GM18951 (cell line): ENCODE measurements at regions not wholly inside any gene's neighbourhood (a gene's known extent, or its start where the extent isn't known, plus 50 kb on each side); places are given as distances from the start of the nearest gene placed in this dataset.

Experiments
- POLR2A ChIP-seq: IDR thresholded peaks from 4 replicates; pipeline ENCODE4 v1.6.1; 2011; ENCODE audit warnings: mild to moderate bottlenecking; ENCODE audit not compliant: insufficient read length, insufficient read depth; ENCODE audit errors: extremely low read depth
- in situ Hi-C: fragments of 300-500 bp; cut with MboI; formaldehyde crosslinking; loops from one replicate; pipeline ENCODE4 v1.12.0; 2022; ENCODE audit warnings: low sequenced_read_pairs, mixed read lengths, inconsistent platforms; ENCODE audit not compliant: unreplicated experiment

DNA sequence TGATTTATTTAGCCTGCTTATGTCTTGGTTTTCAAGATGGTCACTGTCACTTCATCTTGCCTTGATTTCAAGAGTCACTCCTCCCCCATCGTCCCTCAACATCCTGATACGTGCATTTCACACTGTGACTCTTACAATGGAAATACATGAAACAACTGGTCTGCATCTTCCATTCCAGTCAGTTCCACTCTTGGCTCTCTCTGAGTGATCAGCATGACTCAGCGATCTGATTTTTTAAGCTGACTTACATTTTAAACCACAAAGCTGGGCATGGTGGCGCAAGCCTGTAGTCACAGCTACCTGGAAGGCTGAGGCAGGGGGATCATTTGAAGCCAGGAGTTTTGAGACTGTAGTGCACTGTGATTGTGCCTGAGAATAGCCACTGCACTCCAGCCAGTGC lies 271.2 kb upstream of the ROPN1 start:
- no peak for TF ChIP-seq POLR2A
- in situ Hi-C loops = no loop called here

- no peak for TF ChIP-seq POLR2A
- in situ Hi-C loops = no loop called here
Observed at GRCh38 chr3:124264346-124264745, 272.4 kb upstream of the ROPN1 start.

DNA sequence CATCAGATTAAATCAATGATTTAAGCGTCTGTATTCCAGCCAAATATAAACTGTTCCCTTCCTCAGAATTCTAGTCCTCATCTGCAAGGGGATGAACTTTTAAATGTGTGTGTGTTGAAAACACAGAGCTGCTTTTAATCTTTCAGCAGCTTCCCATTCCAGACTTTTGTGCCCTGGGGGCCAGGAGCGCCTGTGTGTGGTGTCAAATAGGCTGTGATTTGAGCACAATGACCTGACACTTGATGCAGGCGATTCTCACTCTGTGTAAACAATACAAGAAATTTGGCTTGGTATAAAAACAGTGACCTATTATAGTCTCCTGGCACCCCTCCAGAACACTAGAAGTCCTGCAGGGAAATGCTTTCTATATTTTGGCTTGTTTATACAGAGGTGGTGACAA lies 274.6 kb upstream of the ROPN1 start:
- in situ Hi-C loops = no loop called here
- TF ChIP-seq POLR2A = no peak

GRCh38 chr3:124267406-124267805 lies 275.5 kb upstream of the ROPN1 start:
- no peak for TF ChIP-seq POLR2A

GRCh38 chr3:124268355-124268754 lies 276.4 kb upstream of the ROPN1 start:
- TF ChIP-seq POLR2A = no peak
- in situ Hi-C loops = no loop called here

More at GRCh38 chr3:124267406-124267805, 275.5 kb upstream of the ROPN1 start:
- in situ Hi-C loops = no loop called here

GRCh38 chr3:124269619-124270018 lies 277.7 kb upstream of the ROPN1 start:
- in situ Hi-C loops = no loop called here

DNA sequence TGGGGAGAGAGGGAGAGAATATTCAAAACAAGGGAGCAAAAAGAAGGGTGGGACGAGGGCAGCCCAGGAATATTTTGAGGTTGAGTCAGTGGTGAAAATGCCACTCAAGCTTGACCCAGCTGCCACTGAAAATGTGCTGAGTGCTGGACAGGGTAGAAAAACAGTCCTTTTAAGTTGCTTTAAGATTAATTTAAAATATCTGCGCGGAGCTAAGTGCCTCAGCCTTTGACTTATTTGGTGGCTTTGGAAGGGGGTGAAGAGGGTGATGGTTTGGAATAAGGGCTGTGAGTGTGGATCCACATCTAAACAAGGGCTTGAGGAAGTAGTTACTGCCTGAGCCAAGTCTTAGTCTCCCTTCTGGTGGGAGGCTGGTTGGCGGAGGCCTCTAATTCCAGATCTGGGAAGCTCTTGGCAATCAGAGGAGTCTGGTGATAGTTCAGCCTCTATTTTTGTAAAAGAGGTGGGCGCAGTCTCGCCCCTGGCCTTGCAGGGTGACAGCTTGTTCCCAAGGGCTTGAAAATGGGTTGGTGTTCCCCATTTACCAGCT lies 280.8 kb upstream of the ROPN1 start:
- TF ChIP-seq POLR2A = no peak
- in situ Hi-C loops = no loop called here

More at GRCh38 chr3:124269619-124270018, 277.7 kb upstream of the ROPN1 start:
- no peak for TF ChIP-seq POLR2A

DNA sequence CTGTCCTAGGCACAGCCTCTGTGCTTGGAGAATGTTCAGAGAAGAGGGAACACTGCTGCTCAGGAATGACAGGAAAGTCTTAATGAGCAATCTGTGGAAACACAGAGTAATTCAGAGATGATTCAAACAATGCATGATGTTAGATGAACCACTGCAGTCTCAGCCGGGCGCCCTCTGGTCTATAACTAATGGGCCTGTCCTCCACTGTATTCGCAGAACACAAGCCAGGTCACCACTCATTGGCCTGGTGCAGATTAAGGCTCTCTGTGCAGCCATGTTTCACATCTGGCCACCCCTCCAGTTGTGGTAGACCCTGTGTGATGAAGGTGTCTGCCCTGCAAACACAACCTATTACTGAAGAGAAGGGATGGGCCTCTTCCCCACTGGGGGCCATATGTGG lies 281.7 kb upstream of the ROPN1 start:
- in situ Hi-C loops = no loop called here
- TF ChIP-seq POLR2A = no peak

DNA sequence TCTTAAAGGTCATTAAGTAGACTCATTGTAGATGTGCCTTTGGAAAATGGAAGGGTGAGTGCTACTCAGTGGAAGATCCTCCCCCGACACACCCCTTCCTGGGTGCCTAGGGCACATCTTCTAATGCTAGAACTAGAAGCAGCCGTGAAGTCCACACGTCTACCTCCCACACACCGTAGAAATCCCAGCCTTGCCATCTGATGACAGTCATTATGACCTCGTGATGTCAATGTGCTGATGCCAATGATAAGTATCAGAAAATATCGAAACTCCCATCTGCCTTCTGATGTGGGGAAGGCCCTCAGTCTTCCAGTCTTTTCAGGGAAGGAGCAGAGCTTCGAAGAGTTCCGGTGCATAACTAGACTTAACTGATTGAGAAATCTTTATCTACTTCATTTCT lies 282.1 kb upstream of the ROPN1 start:
- no peak for TF ChIP-seq POLR2A
- in situ Hi-C loops = no loop called here

- TF ChIP-seq POLR2A = no peak
- in situ Hi-C loops = no loop called here
Observed at GRCh38 chr3:124275412-124275811, 283.5 kb upstream of the ROPN1 start.

DNA sequence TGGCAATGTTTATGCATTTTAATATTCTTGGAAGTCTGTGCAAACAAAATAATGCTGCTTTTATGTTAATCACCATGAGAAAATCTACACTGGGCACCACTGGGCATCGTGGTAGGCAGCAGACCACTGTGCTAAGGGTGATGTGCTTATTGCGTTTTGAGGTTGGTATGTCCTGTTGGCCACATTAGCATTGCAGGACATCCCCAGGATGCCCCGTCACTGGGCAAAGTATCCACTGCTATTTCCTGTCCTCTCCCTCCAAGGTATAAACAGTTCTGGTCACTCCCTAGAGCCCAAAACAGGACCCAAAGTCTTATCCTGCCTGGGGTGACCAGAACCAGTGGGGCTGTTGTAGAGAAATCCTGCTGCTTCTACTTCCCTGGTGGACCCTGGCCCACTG lies 284.2 kb upstream of the ROPN1 start:
- TF ChIP-seq POLR2A = no peak
- in situ Hi-C loops = no loop called here

DNA sequence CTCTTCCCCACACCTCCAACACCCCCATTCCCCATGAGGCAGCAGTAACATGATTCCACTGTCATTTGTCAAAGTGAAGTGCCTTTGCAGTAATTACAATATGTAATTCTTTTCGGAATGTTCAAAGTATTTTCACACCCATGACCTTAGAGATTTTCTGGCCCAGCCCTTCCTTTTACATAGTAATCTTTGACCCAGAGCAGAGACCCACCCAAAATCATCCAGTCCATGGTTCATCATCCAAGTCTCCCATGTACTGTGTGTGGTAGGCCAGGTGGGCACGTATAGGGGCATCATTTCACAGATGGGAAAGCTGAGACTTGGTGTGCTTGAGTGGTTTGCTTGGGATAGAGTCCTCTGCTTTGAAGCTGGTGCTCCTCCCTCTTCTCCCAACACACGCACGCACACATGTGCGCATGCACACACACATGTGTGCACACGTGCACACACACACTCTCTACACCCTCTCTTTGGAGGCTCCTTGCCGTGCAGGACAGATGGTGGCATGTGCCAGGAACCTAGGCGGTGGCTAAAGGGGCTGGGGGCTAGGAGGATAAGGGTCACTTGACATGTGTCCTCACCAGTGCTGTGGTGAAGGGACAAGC lies 284.7 kb upstream of the ROPN1 start:
- in situ Hi-C loops = no loop called here

DNA sequence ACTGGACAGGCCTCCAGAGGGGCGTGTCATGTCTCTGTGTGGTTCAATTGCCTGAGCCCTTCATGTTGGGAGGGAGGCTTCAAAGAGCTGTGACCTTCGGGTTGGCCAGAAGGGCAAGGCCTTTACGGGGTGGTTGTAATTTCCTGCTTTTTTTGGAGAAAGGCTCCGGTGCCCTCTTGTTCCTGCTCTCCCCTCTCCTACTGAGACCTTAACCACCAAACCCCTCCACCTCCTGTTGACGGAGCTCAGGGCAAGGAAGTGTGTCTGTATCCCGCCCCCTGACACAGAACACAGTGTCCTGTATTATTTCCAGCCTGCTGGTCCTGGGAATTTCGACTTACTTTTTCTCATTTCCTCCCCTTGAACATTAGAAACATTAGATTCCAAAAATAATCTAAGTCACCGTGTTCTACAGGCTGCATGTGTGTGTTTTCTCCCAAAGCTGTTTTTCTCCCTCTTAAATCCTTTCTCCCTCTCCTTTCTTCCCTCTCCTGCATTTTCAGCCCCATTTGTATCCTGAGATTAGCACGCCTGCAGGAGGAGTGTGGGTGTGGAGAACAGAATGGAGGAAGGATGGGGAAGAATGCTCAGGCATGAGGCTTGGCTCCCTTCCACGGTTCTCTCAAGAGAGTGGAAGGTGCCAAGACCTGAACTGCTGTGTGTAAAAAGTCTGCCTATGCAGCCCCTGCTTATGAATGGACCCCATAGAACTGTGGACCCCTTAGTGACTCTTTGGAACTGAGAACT lies 285.4 kb upstream of the ROPN1 start:
- no peak for TF ChIP-seq POLR2A
- in situ Hi-C loops = no loop called here

More for the DNA sequence above, 284.7 kb upstream of the ROPN1 start:
- no peak for TF ChIP-seq POLR2A
